ENCODE measurements at regions not wholly inside any gene's neighbourhood (a gene's known extent, or its start where the extent isn't known, plus 50 kb on each side); places are given as distances from the start of the nearest gene placed in this dataset.

DNA sequence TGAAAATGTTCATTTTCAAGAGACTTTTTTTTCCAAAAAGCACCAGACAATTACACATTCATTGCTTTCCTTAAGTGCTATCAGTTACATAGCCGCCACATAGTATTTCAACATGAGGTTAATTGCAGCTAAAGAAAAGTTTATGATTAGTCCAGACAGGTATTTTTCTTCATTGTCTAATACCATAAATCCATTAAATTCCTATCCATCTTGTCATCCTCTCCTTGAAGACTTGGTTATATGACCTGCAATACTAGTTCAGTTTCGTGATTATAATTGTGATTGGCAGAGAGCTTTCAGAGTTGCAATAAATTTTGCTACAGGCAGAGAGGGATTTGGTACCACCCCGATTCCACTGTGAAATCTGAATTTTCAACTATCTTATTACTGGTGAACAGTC lies 437.7 kb downstream of the GPATCH2 start:
- no peak for DNase-seq (ENCODE audit: low read depth, low spot score)
- no peak overlapping the region for H3K4me3 ChIP-seq
- ChIA-PET CTCF (interaction anchor here (1.1 kb wide), 1 partner anchor 11 kb away, joined by 3 read pairs; no protein-coding TSS in a partner anchor), RAD21 (ENCODE audit: unreplicated experiment) (no interaction called here), POLR2A (no interaction called here), SMC1A (ENCODE audit: uncharacterized antibody, unreplicated experiment) (interaction anchor here (0.8 kb wide), 1 partner anchor 268 kb away, joined by 3 read pairs; no protein-coding TSS in a partner anchor)
- no peak overlapping the region for H3K27ac ChIP-seq (ENCODE audit: control insufficient read depth, insufficient read depth)
- TF ChIP-seq SP1 (IDR thresholded peaks at IDR 0.05; ENCODE audit: low read depth, low read length) (no peak), NFYA (IDR thresholded peaks at IDR 0.05; ENCODE audit: borderline replicate concordance, low read depth, low read length) (no peak), RBBP5 (conservative IDR thresholded peaks at IDR 0.05) (no peak), BRCA1 (IDR thresholded peaks at IDR 0.05; ENCODE audit: low read depth, low read length) (no peak)
- no peak for ATAC-seq
- intact Hi-C loops (cut with micrococcal nuclease; ENCODE audit: unreplicated experiment) (no loop called here), in situ Hi-C loops (cut with MboI) (no loop called here)
- H3K9me3 ChIP-seq (replicated peaks; ENCODE audit: control insufficient read depth, insufficient read depth, low read length) = no peaks in the 10 kb centered on the region
- no peaks in the 10 kb centered on the region for H3K36me3 ChIP-seq (ENCODE audit: control insufficient read depth in 2 of 2, insufficient read depth in 2 of 2, low read length in 1 of 2)
- H3K9ac ChIP-seq (ENCODE audit: control insufficient read depth, insufficient read depth, low read length) = no peak overlapping the region
- FAIRE-seq = no peak
- WGBS (ENCODE audit: insufficient coverage, insufficient replicate concordance, low lambda C conversion rate, missing lambda C conversion rate) = 11% methylated on average over 3 of the region's 3 CpGs
- no peaks in the 10 kb centered on the region for H4K20me1 ChIP-seq (ENCODE audit: control insufficient read depth, insufficient read depth)
- no TSS peak for BruUV-seq (replicated peaks)
- no peaks in the 10 kb centered on the region for H3K79me2 ChIP-seq (ENCODE audit: control insufficient read depth, insufficient read depth, low read length)
- no peaks in the 10 kb centered on the region for H3K27me3 ChIP-seq (replicated peaks in 1 of 2; ENCODE audit: control insufficient read depth in 2 of 2, insufficient read depth in 2 of 2, low read length in 1 of 2)
- no peaks in the 10 kb centered on the region for H3K4me1 ChIP-seq (ENCODE audit: control insufficient read depth, insufficient read depth, low read length)
- no peak overlapping the region for H2AFZ ChIP-seq (ENCODE audit: control insufficient read depth, low read depth, low read length)
- H3K4me2 ChIP-seq (ENCODE audit: control insufficient read depth, insufficient read depth) = no peak overlapping the region

GRCh38 chr1:217191441-217191840 lies 439.4 kb downstream of the GPATCH2 start:
- TF ChIP-seq SKIL (IDR thresholded peaks at IDR 0.05; ENCODE audit: low read depth, poor library complexity, severe bottlenecking) (no peak), MEF2A (IDR thresholded peaks at IDR 0.05; ENCODE audit: insufficient read depth, low read depth, low read length) (no peak), RB1 (IDR thresholded peaks at IDR 0.05; ENCODE audit: borderline replicate concordance) (no peak), WRNIP1 (IDR thresholded peaks at IDR 0.05; ENCODE audit: borderline replicate concordance, low read depth, low read length) (no peak), PML (IDR thresholded peaks at IDR 0.05; ENCODE audit: low read length) (no peak), ETV6 (conservative IDR thresholded peaks at IDR 0.05 in 1 of 2, IDR thresholded peaks at IDR 0.05 in 1 of 2; ENCODE audit: borderline replicate concordance in 1 of 2, low read depth in 1 of 2) (no peak), NFIC (IDR thresholded peaks at IDR 0.05; ENCODE audit: low read depth, low read length) (no peak), CBX5 (IDR thresholded peaks at IDR 0.05; ENCODE audit: low read depth) (no peak), ZNF274 (IDR thresholded peaks at IDR 0.05; ENCODE audit: insufficient read depth, insufficient read length) (no peak), RAD21 (IDR thresholded peaks at IDR 0.05; ENCODE audit: insufficient read depth, low read depth, low read length) (no peak)
- WGBS (ENCODE audit: insufficient coverage, insufficient replicate concordance, low lambda C conversion rate, missing lambda C conversion rate) = 0% methylated on average over 2 of the region's 2 CpGs
- no peak overlapping the region for H3K27ac ChIP-seq (ENCODE audit: control insufficient read depth, insufficient read depth)
- BruUV-seq (replicated peaks) = no TSS peak
- H3K9me3 ChIP-seq (replicated peaks; ENCODE audit: control insufficient read depth, insufficient read depth, low read length) = no peaks in the 10 kb centered on the region
- H3K27me3 ChIP-seq (replicated peaks in 1 of 2; ENCODE audit: control insufficient read depth in 2 of 2, insufficient read depth in 2 of 2, low read length in 1 of 2) = no peaks in the 10 kb centered on the region
- POLR2A ChIA-PET = no interaction called here
- no peak for ATAC-seq
- SMC1A ChIA-PET (ENCODE audit: uncharacterized antibody, unreplicated experiment) = no interaction called here
- H3K9ac ChIP-seq (ENCODE audit: control insufficient read depth, insufficient read depth, low read length) = no peak overlapping the region
- no peak overlapping the region for H3K4me3 ChIP-seq
- H3K36me3 ChIP-seq (ENCODE audit: control insufficient read depth in 2 of 2, insufficient read depth in 2 of 2, low read length in 1 of 2) = no peaks in the 10 kb centered on the region
- FAIRE-seq = no peak
- no peak overlapping the region for H2AFZ ChIP-seq (ENCODE audit: control insufficient read depth, low read depth, low read length)
- no peak overlapping the region for H3K4me2 ChIP-seq (ENCODE audit: control insufficient read depth, insufficient read depth)
- CTCF ChIA-PET = no interaction called here
- no peaks in the 10 kb centered on the region for H3K4me1 ChIP-seq (ENCODE audit: control insufficient read depth, insufficient read depth, low read length)
- H4K20me1 ChIP-seq (ENCODE audit: control insufficient read depth, insufficient read depth) = no peaks in the 10 kb centered on the region
- DNase-seq (ENCODE audit: low read depth, low spot score) = no peak
- in situ Hi-C loops (cut with MboI) (no loop called here), intact Hi-C loops (cut with micrococcal nuclease; ENCODE audit: unreplicated experiment) (no loop called here)
- no peaks in the 10 kb centered on the region for H3K79me2 ChIP-seq (ENCODE audit: control insufficient read depth, insufficient read depth, low read length)
- RAD21 ChIA-PET (ENCODE audit: unreplicated experiment) = no interaction called here

Measured in GM12878 (cell line).